ENCODE measurements at regions not wholly inside any gene's neighbourhood (a gene's known extent, or its start where the extent isn't known, plus 50 kb on each side); places are given as distances from the start of the nearest gene placed in this dataset.

DNA sequence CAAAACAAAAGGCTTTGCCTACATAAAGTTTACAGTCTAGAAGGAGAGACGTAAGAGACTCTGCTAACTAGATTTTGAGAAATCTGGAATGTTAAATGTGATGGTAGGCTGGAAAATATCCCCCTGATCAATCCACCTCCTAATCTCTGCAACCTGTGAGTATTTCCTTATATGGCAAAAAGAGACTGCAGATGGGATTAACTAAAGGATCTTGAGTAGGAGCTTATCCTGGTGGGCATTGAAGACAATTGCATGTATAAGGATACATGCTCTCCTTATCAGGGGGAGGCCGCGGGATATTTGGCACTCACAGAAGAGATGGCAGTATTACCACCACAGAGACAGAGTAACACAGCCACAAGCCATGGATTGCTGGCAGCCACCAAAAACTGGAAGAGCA, 95.2 kb downstream of the EGLN3 start:
- TF ChIP-seq, protein P1, sequence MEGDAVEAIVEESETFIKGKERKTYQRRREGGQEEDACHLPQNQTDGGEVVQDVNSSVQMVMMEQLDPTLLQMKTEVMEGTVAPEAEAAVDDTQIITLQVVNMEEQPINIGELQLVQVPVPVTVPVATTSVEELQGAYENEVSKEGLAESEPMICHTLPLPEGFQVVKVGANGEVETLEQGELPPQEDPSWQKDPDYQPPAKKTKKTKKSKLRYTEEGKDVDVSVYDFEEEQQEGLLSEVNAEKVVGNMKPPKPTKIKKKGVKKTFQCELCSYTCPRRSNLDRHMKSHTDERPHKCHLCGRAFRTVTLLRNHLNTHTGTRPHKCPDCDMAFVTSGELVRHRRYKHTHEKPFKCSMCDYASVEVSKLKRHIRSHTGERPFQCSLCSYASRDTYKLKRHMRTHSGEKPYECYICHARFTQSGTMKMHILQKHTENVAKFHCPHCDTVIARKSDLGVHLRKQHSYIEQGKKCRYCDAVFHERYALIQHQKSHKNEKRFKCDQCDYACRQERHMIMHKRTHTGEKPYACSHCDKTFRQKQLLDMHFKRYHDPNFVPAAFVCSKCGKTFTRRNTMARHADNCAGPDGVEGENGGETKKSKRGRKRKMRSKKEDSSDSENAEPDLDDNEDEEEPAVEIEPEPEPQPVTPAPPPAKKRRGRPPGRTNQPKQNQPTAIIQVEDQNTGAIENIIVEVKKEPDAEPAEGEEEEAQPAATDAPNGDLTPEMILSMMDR (IDR thresholded peaks at IDR 0.05; ENCODE audit: poor library complexity), result no peak
- TF ChIP-seq EZH2 (IDR thresholded peaks at IDR 0.05; ENCODE audit: borderline replicate concordance), result no peak

Measured in hepatocyte (in vitro differentiated cells).